ENCODE measurements at regions not wholly inside any gene's neighbourhood (a gene's known extent, or its start where the extent isn't known, plus 50 kb on each side); places are given as distances from the start of the nearest gene placed in this dataset.

- DNase-seq (no peak), ATAC-seq (no peak)
- intact Hi-C loops (cut with micrococcal nuclease): no loop called here
- no peak overlapping the region for H3K4me2 ChIP-seq (ENCODE audit: low read length)
- no peaks in the 10 kb centered on the region for H3K9me2 ChIP-seq (replicated peaks; ENCODE audit: low read length)
- no peaks in the 10 kb centered on the region for H3K4me1 ChIP-seq (ENCODE audit: insufficient read depth, low read length)
- H3F3A ChIP-seq (ENCODE audit: low read length, unreplicated experiment): no peaks in the 10 kb centered on the region
- H3K9me3 ChIP-seq (ENCODE audit: low read length): no peaks in the 10 kb centered on the region
- TF ChIP-seq CTCF (conservative IDR thresholded peaks at IDR 0.05; ENCODE audit: low read depth, low read length) (no peak), EZH2phosphoT487 (IDR thresholded peaks at IDR 0.05; ENCODE audit: borderline replicate concordance, low read length) (no peak), EZH2 (IDR thresholded peaks at IDR 0.05; ENCODE audit: low read length, unreplicated experiment) (no peak)
- no peaks in the 10 kb centered on the region for H3K79me2 ChIP-seq (ENCODE audit: low read length)
- H2AFZ ChIP-seq (ENCODE audit: low read length): no peak overlapping the region
- POLR2A ChIA-PET (ENCODE audit: unreplicated experiment): no interaction called here
- H3K4me3 ChIP-seq (ENCODE audit: low read length): no peak overlapping the region
- H3K9ac ChIP-seq (ENCODE audit: low read length): no peak overlapping the region
- H3K27ac ChIP-seq (ENCODE audit: low read length): no peak overlapping the region
- no peaks in the 10 kb centered on the region for H4K20me1 ChIP-seq (ENCODE audit: low read length)
- no peaks in the 10 kb centered on the region for H3K27me3 ChIP-seq (ENCODE audit: low read length)
- CTCF ChIA-PET: no interaction called here
- BruUV-seq (replicated peaks): no TSS peak
- no peaks in the 10 kb centered on the region for H3K36me3 ChIP-seq (ENCODE audit: low read depth, low read length)
Observed at GRCh38 chr4:34678431-34678830, 1565.9 kb downstream of the ARAP2 start.

GRCh38 chr4:34679228-34679627, 1565.1 kb downstream of the ARAP2 start:
- TF ChIP-seq EZH2phosphoT487 (IDR thresholded peaks at IDR 0.05; ENCODE audit: borderline replicate concordance, low read length) (no peak), EZH2 (IDR thresholded peaks at IDR 0.05; ENCODE audit: low read length, unreplicated experiment) (no peak), CTCF (conservative IDR thresholded peaks at IDR 0.05; ENCODE audit: low read depth, low read length) (no peak)
- H3K9me2 ChIP-seq (replicated peaks; ENCODE audit: low read length): no peaks in the 10 kb centered on the region
- no peak overlapping the region for H2AFZ ChIP-seq (ENCODE audit: low read length)
- ATAC-seq (no peak), DNase-seq (no peak)
- H4K20me1 ChIP-seq (ENCODE audit: low read length): no peaks in the 10 kb centered on the region
- H3K27me3 ChIP-seq (ENCODE audit: low read length): no peaks in the 10 kb centered on the region
- H3K4me2 ChIP-seq (ENCODE audit: low read length): no peak overlapping the region
- H3K36me3 ChIP-seq (ENCODE audit: low read depth, low read length): no peaks in the 10 kb centered on the region
- H3K79me2 ChIP-seq (ENCODE audit: low read length): no peaks in the 10 kb centered on the region
- CTCF ChIA-PET: no interaction called here
- H3K4me1 ChIP-seq (ENCODE audit: insufficient read depth, low read length): no peaks in the 10 kb centered on the region
- H3F3A ChIP-seq (ENCODE audit: low read length, unreplicated experiment): no peaks in the 10 kb centered on the region
- no peaks in the 10 kb centered on the region for H3K9me3 ChIP-seq (ENCODE audit: low read length)
- no peak overlapping the region for H3K9ac ChIP-seq (ENCODE audit: low read length)
- POLR2A ChIA-PET (ENCODE audit: unreplicated experiment): no interaction called here
- intact Hi-C loops (cut with micrococcal nuclease): no loop called here
- H3K4me3 ChIP-seq (ENCODE audit: low read length): no peak overlapping the region
- no TSS peak for BruUV-seq (replicated peaks)
- no peak overlapping the region for H3K27ac ChIP-seq (ENCODE audit: low read length)

- TF ChIP-seq EZH2phosphoT487 (IDR thresholded peaks at IDR 0.05; ENCODE audit: borderline replicate concordance, low read length): no peak
- TF ChIP-seq CTCF (conservative IDR thresholded peaks at IDR 0.05; ENCODE audit: low read depth, low read length): no peak
- no peak for TF ChIP-seq EZH2 (IDR thresholded peaks at IDR 0.05; ENCODE audit: low read length, unreplicated experiment)
- Histone ChIP-seq H4K20me1 (ENCODE audit: low read length) (no peaks in the 10 kb centered on the region), H3K9me2 (replicated peaks; ENCODE audit: low read length) (no peaks in the 10 kb centered on the region), H3K27ac (ENCODE audit: low read length) (no peak overlapping the region), H3K36me3 (ENCODE audit: low read depth, low read length) (no peaks in the 10 kb centered on the region), H3K27me3 (ENCODE audit: low read length) (no peaks in the 10 kb centered on the region), H3K4me3 (ENCODE audit: low read length) (no peak overlapping the region), H2AFZ (ENCODE audit: low read length) (no peak overlapping the region), H3K4me1 (ENCODE audit: insufficient read depth, low read length) (no peaks in the 10 kb centered on the region), H3K4me2 (ENCODE audit: low read length) (no peak overlapping the region), H3K79me2 (ENCODE audit: low read length) (no peaks in the 10 kb centered on the region), H3K9ac (ENCODE audit: low read length) (no peak overlapping the region), H3K9me3 (ENCODE audit: low read length) (no peaks in the 10 kb centered on the region), H3F3A (ENCODE audit: low read length, unreplicated experiment) (no peaks in the 10 kb centered on the region)
- no peak for ATAC-seq
- BruUV-seq (replicated peaks): no TSS peak
- intact Hi-C loops (cut with micrococcal nuclease): no loop called here
- CTCF ChIA-PET: no interaction called here
- DNase-seq: no peak
- POLR2A ChIA-PET (ENCODE audit: unreplicated experiment): no interaction called here
Observed at GRCh38 chr4:34709564-34709963, 1534.8 kb downstream of the ARAP2 start.
